Activated CD4-positive, alpha-beta T cell treated with anti-CD3 and anti-CD28 coated beads, Interleukin-2, amount 50 U/mL, for 24 hours (primary cell): ENCODE measurements at regions not wholly inside any gene's neighbourhood (a gene's known extent, or its start where the extent isn't known, plus 50 kb on each side); places are given as distances from the start of the nearest gene placed in this dataset.
"Not testable (repeated sequence)": the region's sequence is repeated elsewhere in the genome, so short reads cannot be mapped to it uniquely, and the experiment has no call there.

ENCODE experiments used
- DNase-seq, 2 donors: peaks; one replicate each; pipeline ENCODE4 v3.0.0-alpha.2; 2020; ENCODE audit warnings: low read depth in 1 of 2, low spot score in 1 of 2

GRCh38 chr1:234922987-234923386, 205.7 kb downstream of the TOMM20 start:
- DNase-seq = no peak

DNA sequence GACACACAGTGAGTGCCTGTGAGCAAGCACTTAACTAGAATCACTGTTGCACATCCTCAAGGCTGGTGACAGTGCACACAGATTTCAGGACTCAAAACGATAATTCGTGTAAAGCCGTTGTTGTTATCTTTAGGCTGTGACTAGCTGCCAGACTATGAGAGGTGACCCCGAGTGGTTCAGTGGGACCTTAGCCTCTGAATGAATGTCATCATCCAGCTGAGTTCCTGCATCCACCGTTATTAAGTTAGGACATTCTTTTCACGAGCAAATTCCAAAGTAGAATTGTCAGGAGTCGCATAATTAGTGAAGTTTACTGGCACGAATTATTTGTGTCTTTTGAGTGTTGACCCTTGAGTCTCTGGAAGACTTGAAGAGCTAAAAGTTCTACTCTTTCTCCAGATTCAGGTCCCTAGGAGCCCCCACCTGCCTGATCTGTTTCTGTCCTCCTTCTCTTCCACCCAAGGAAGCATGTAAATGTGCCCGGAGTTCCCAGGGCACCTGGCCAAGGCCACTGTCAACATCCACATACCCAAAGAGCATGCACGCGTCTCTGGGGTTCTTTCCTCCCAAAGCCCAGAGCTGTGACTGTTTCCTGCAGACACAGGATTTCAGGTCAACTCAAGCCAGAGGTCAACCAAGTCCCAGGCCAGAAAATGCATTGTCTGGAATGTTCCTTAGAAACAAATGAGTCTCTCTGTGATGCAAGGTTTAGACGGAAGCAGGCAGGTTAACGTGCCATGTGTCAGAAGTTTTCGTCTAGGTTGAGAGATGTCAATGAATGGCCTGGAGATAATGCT, 207.2 kb downstream of the TOMM20 start:
- DNase-seq = no peak

DNA sequence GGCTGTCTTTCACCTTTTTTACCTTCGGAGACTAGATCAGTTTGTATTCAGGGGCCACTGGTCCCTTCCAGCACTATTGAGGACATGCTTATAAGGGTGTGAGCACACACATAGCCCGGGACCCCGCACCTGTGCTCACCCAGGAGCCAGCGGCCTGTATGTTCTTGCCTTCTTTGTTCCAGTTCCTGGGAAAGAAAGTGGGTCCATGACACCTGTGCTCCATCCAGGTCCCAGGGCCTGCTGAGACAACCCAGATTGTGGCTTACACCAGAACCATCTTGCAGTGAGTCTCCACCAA, 207.8 kb downstream of the TOMM20 start:
- DNase-seq = no peak

DNA sequence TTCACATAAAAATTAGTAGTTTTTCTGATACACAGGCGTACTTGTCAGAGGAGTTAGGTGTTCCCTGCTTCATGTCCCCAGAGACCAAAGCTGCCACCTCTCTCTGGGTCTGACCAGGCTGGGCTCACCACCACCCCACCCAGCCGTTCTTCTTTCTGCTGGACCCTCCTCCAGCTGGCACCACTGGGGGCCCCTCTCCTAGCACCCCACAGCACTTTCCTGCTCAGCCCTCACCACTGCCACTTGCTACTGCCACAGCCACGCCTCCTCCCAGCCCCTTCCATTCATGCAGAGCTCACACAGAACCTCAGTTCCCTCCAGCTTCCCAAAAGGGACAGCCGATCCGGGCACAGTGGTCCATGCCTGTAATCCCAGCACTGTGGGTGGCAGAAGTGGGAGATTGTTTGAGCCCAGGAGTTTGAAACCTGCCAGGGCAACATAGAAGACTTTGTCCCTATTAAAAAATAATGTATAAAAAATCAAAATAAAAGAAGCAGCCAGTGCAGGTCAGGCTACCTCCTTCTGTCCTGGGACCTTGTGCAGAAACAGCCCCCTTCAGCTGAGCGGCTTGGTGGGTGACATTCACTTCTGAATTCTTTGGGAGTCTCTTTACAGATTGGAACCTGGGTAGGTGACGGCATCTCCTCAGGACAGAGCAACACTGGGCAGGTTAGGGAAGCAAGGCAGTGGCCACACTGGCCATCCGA, 208.3 kb downstream of the TOMM20 start:
- DNase-seq = no peak

DNA sequence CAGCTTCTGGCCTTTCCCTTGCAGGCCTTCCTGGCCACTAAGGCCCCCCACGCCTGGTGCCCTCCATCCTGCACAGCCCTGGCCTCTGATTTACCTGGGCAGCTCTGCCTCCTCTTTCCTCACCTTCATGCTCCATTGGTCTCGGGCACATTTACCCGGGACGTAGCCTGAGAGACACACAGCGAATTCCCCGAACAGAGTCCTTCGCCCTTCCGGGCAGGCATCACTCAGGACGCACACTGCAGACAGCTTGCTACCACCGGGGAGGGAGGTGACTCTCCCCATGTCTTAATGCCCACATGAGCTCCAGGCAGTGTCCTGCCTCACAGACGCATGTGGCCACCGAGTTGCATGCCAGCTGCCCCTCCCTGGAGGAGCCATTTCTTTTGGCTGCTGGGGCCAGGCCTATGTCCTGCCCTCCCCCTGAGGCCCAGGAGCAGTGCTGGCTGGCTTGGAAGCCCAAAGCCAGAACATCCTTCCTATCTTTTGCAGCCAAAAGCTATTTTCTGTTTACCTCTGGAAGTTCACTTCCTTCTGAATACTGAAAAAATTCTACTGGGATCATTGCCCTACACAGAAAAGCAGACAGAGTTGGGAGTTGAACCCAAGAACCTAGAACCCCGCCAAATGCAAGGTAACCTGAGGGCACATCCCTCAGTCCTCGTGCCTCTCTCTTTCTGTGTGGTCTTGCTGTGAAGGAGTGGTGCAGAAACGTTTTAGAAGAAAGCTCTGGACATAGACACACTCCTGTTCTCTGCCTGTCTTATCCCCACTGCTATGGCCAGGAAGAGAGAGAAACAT, 209.5 kb downstream of the TOMM20 start:
- DNase-seq = no peak

- DNase-seq = no peak
Observed at GRCh38 chr1:234918181-234918841, 210.3 kb downstream of the TOMM20 start.

DNA sequence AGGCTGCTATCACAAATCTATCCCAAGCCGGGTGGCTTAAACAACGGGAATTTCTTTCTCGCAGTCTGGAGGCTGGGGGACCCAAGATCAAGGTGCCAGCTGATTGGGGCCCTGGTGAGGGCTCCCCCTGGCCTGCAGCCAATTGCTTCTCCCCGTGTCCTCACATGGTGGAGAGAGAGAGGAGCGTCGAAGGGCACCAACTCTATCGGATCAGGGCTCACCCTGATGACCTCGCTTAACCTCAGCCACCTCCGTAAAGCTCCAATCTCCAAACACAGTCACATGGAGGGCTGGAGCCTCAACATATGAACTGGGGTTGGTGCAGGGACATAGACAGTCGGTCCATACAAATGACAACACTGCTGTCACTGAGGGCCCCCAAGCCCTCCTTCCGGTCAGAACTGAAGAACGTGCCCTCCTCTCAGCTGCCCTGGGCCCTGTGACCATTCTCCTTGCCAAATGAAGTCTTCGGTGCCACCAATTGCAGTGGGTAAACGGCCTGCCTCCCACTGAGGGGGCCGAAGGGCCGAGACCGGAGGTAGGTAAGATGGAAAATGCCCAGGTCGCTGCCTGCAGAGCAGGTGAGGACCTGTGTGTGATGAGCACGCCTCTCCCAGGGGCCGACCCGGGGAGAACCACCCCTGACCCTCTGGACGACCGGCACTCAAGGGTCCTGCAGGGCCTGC, 211.0 kb downstream of the TOMM20 start:
- no peak for DNase-seq

- no peak for DNase-seq
Observed at GRCh38 chr1:234916840-234917239, 211.8 kb downstream of the TOMM20 start.

GRCh38 chr1:234915924-234916675, 212.5 kb downstream of the TOMM20 start:
- no peak for DNase-seq

GRCh38 chr1:234914606-234915290, 213.9 kb downstream of the TOMM20 start:
- no peak for DNase-seq

DNA sequence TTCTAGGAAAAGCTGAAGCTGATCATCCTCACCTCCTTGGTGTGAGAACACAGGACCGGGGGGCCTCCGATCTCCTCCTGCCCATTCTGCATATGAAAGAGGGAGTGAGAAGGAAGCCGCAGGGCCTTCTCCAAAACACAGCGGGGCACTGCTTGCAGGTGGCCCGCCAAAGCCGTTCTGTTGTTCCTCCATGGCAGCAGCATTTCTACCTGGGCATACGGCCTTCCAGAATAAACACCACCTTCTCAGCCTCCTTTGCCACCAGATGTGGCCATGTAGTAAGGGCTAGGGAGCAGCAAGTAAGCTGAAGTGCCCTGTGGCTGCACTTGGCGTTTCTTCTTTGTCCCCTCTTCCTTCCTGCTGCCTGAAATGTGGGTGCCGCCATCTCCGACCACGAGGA, 214.9 kb downstream of the TOMM20 start:
- DNase-seq = no peak

GRCh38 chr1:234913278-234913649, 215.4 kb downstream of the TOMM20 start:
- DNase-seq = no peak

DNA sequence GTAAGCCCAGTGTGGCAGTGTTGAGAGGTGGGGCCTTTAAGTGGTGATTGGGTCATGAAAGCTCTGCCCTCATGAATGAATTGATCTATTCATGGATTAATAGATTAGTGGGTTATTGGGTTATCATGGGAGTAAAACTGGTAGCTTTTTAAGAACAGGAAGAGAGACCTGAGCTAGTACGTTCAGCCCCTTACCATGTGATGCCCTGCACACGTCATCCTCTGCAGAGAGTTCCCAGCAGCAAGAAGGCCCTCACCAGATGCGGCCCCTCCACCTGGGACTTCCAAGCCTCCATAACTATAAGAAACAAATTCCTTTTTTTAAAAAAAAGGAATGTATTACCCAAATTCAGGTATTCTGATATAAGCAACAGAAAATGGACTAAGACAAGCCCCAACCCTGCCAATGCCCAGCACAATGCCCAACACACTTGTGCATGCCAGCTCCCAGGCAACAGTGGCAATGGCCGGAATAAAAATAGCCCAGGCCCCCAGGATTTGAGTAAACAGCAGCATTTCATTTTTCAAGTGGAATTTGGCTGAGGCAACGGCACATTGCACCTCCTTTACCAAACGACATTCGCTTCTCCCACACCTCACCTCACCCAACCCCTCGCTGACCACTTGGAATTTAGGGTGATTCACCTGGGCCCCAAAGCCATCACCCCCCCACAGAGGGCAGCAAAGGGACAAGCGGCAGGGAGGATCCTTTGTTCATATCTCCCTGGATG, 215.9 kb downstream of the TOMM20 start:
- DNase-seq = no peak

DNA sequence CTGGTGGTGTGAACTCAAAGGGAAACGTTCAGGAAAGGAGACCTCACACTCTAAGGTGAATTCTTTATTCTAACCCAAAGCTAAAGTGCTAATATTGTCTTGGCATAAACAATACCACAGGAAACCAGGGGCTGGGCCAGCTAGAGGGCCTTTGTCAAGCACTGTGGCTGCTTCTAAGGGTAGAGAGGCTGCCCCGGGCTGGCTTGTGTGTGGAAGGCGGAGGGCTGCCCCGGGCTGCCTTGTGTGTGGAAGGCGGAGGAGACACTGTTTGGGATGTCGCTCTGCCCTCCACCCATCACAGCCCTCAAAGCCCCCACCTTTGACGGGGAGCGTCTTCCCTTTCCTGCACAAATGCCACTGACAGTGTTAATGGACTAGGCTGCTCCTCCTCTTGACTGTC, 216.8 kb downstream of the TOMM20 start:
- DNase-seq = no peak

DNA sequence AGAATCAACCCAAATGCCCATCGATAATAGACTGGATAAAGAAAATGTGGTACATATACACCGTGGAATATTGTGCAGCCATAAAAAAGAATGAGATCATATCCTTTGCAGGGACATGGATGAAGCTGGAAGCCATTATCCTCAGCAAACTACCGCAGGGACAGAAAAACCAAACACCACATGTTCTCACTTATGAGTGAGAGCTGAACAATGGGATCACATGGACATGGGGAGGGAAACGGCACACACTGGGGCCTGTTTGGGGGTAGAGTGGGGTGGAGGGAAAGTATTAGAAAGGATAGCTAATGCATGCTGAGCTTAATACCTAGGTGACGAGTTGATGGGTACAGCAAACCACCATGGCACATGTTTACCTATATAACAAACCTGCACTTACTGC, 217.5 kb downstream of the TOMM20 start:
- DNase-seq = not testable (repeated sequence)

DNA sequence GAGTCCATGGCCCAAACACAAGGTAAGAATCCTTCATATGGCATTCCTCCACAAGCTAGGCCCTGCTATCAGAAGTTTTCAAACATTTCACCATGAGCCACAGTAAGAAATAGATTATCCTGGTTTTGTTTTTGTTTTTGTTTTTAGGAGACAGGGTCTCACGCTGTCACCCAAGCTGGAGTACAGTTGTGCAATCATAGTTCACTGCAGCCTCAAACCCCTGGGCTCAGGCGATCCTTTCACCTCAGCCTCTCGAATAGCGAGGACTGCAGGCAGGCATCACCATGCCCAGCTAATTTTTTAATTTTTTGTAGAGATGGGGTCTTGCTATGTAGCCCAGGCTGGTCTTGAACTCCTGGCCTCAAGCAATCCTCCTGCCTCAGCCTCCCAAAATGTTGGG, 218.8 kb downstream of the TOMM20 start:
- DNase-seq = no peak

DNA sequence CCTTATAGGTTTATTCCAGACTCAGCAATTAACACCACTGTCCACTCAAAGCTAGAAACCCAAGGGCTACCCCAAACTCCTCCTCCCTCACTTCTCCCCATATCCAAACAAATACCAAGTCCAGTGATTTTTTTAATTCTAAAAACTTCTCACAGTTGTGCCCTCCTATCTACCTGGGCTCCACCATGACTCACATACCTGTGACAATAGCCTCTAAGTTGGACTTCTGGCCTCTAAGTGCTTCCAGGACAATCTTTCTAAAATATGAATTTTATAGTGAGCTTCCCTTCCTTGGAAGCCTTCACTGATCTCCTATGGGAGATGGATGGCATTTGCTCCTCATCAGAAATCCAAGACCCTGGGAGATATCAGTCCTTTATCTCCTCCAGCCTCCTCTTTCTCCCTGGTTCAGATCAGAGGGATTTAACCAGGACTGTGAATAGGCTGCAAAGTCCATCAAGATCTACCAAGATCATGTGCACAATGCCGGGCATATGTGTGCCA, 219.3 kb downstream of the TOMM20 start:
- no peak for DNase-seq

GRCh38 chr1:234908571-234908970, 220.1 kb downstream of the TOMM20 start:
- no peak for DNase-seq

GRCh38 chr1:234907940-234908405, 220.7 kb downstream of the TOMM20 start:
- DNase-seq = no peak
